ENCODE measurements at regions not wholly inside any gene's neighbourhood (a gene's known extent, or its start where the extent isn't known, plus 50 kb on each side); places are given as distances from the start of the nearest gene placed in this dataset.

GRCh38 chr13:22226086-22226485 lies 555.2 kb downstream of the FGF9 start:
- DNase-seq (ENCODE audit: low read depth): no peak
- TF ChIP-seq MAX (IDR thresholded peaks at IDR 0.05; ENCODE audit: low read depth, low read length) (no peak), CTCF (IDR thresholded peaks at IDR 0.05; ENCODE audit: low read depth, low read length) (no peak), MYC (IDR thresholded peaks at IDR 0.05; ENCODE audit: low read depth, low read length) (no peak), POLR2A (IDR thresholded peaks at IDR 0.05; ENCODE audit: extremely low read depth, insufficient read length) (no peak)
- no peak overlapping the region for H3K4me3 ChIP-seq (ENCODE audit: low read depth, low read length)

GRCh38 chr13:22227895-22228294 lies 557.0 kb downstream of the FGF9 start:
- DNase-seq (ENCODE audit: low read depth): peak; percentile 11
- no peak for TF ChIP-seq MYC (IDR thresholded peaks at IDR 0.05; ENCODE audit: low read depth, low read length)
- no peak for TF ChIP-seq POLR2A (IDR thresholded peaks at IDR 0.05; ENCODE audit: extremely low read depth, insufficient read length)
- no peak for TF ChIP-seq CTCF (IDR thresholded peaks at IDR 0.05; ENCODE audit: low read depth, low read length)
- no peak for TF ChIP-seq MAX (IDR thresholded peaks at IDR 0.05; ENCODE audit: low read depth, low read length)

GRCh38 chr13:22229916-22230315 lies 559.0 kb downstream of the FGF9 start:
- no peak overlapping the region for H3K4me3 ChIP-seq (ENCODE audit: low read depth, low read length)
- no peak for DNase-seq (ENCODE audit: low read depth)
- no peak for TF ChIP-seq MYC (IDR thresholded peaks at IDR 0.05; ENCODE audit: low read depth, low read length)
- TF ChIP-seq POLR2A (IDR thresholded peaks at IDR 0.05; ENCODE audit: extremely low read depth, insufficient read length): no peak
- TF ChIP-seq CTCF (IDR thresholded peaks at IDR 0.05; ENCODE audit: low read depth, low read length): no peak
- no peak for TF ChIP-seq MAX (IDR thresholded peaks at IDR 0.05; ENCODE audit: low read depth, low read length)

More at GRCh38 chr13:22227895-22228294, 557.0 kb downstream of the FGF9 start:
- no peak overlapping the region for H3K4me3 ChIP-seq (ENCODE audit: low read depth, low read length)

GRCh38 chr13:22232186-22232585 lies 561.3 kb downstream of the FGF9 start:
- DNase-seq (ENCODE audit: low read depth): no peak
- H3K4me3 ChIP-seq (ENCODE audit: low read depth, low read length): no peak overlapping the region
- TF ChIP-seq CTCF (IDR thresholded peaks at IDR 0.05; ENCODE audit: low read depth, low read length) (no peak), MAX (IDR thresholded peaks at IDR 0.05; ENCODE audit: low read depth, low read length) (no peak), MYC (IDR thresholded peaks at IDR 0.05; ENCODE audit: low read depth, low read length) (no peak), POLR2A (IDR thresholded peaks at IDR 0.05; ENCODE audit: extremely low read depth, insufficient read length) (no peak)

GRCh38 chr13:22235285-22235949 lies 564.5 kb downstream of the FGF9 start:
- no peak overlapping the region for H3K4me3 ChIP-seq (ENCODE audit: low read depth, low read length)
- DNase-seq (ENCODE audit: low read depth): no peak
- no peak for TF ChIP-seq CTCF (IDR thresholded peaks at IDR 0.05; ENCODE audit: low read depth, low read length)
- TF ChIP-seq MYC (IDR thresholded peaks at IDR 0.05; ENCODE audit: low read depth, low read length): no peak
- TF ChIP-seq MAX (IDR thresholded peaks at IDR 0.05; ENCODE audit: low read depth, low read length): no peak
